B cell (primary cell): ENCODE measurements at regions not wholly inside any gene's neighbourhood (a gene's known extent, or its start where the extent isn't known, plus 50 kb on each side); places are given as distances from the start of the nearest gene placed in this dataset. TPM values are rescaled to one million over a fixed set of nuclear protein-coding genes. Genes with fewer than 3 reads are reported as not detected.

ENCODE experiments used
- ATAC-seq: fragments of 200-7000 bp; cut with Tn5 transposase; one replicate; pipeline ENCODE4 v1.10.0; 2021; ENCODE audit warnings: low read depth, mild to moderate bottlenecking, moderate number of reproducible peaks, moderate library complexity
- CTCF ChIA-PET: fragments of 350-600 bp; sonication (Branson Sonifier 250); formaldehyde crosslinking; loops from one replicate; lab custom pipeline; 2021; ENCODE audit warnings: antibody characterized with exemption, inconsistent platforms; lab: Charles Lee
- POLR2A ChIA-PET: fragments of 350-600 bp; sonication (Branson Sonifier 250); formaldehyde crosslinking; loops from one replicate; lab custom pipeline; 2021; ENCODE audit warnings: antibody characterized with exemption; lab: Charles Lee
- DNase-seq: peaks from one replicate; pipeline ENCODE4 v3.0.0; 2013
- H2AFZ ChIP-seq: 2 replicates; pipeline ENCODE4 v1.6.1; 2012; ENCODE audit warnings: mild to moderate bottlenecking, low read depth, low read length; ENCODE audit not compliant: insufficient read depth, poor library complexity, severe bottlenecking
- H3K27ac ChIP-seq, 2 donors: 1 replicate in 1 of 2; 2 replicates in 1 of 2; pipeline ENCODE4 v1.5.1; 2012 to 2013; ENCODE audit warnings: low read length in 2 of 2, mild to moderate bottlenecking in 2 of 2, moderate library complexity in 1 of 2
- H3K27me3 ChIP-seq, 4 experiments: fragments of 200-600 bp in 1 of 4; sonication (generic) in 1 of 4; replicated peaks in 1 of 4; 1 replicate in 2 of 4; 2 replicates in 2 of 4; pipeline versions ENCODE4 v1.6.1 to v1.7.0; 2013 to 2016; ENCODE audit warnings: low read length in 3 of 4, mild to moderate bottlenecking in 2 of 4, mixed read lengths in 1 of 4, moderate library complexity in 1 of 4; ENCODE audit not compliant: insufficient read depth in 4 of 4, control insufficient read depth in 3 of 4; ENCODE audit errors: control extremely low read depth in 1 of 4
- H3K36me3 ChIP-seq, 2 experiments: replicated peaks in 1 of 2; 1 replicate in 1 of 2; 2 replicates in 1 of 2; pipeline versions ENCODE4 v1.6.1 to v1.7.1; 2013; ENCODE audit warnings: low read length in 1 of 2; ENCODE audit not compliant: insufficient read depth in 2 of 2, control insufficient read depth in 1 of 2; ENCODE audit errors: control extremely low read depth in 1 of 2, extremely low read depth in 1 of 2
- H3K4me1 ChIP-seq, 2 donors: fragments of 200-600 bp in 1 of 2; sonication (generic) in 1 of 2; 1 replicate in 1 of 2; 2 replicates in 1 of 2; pipeline versions ENCODE4 v1.5.1 to v1.6.1; 2013 to 2017; ENCODE audit warnings: low read length in 2 of 2; ENCODE audit not compliant: control insufficient read depth in 2 of 2, insufficient read depth in 2 of 2
- H3K4me2 ChIP-seq: replicated peaks from 2 replicates; pipeline ENCODE3; 2012; ENCODE audit warnings: mild to moderate bottlenecking, low read depth, low read length; ENCODE audit not compliant: poor library complexity, severe bottlenecking
- H3K4me3 ChIP-seq, 5 experiments: fragments of 200-600 bp in 1 of 5; sonication (generic) in 1 of 5; 1 replicate in 3 of 5; 2 replicates in 2 of 5; pipeline versions ENCODE4 v1.5.1 to v1.7.0; 2011 to 2016; ENCODE audit warnings: low read length in 4 of 5, mild to moderate bottlenecking in 4 of 5, low read depth in 2 of 5, control low read depth in 1 of 5, moderate library complexity in 1 of 5; ENCODE audit not compliant: insufficient read depth in 1 of 5; ENCODE audit errors: control extremely low read depth in 1 of 5, extremely low read depth in 1 of 5
- H3K79me2 ChIP-seq: fragments of 200-600 bp; sonication (generic); one replicate; pipeline ENCODE4 v1.6.0; 2016; ENCODE audit warnings: low read length; ENCODE audit not compliant: control insufficient read depth, insufficient read depth
- H3K9ac ChIP-seq: fragments of 200-600 bp; sonication (generic); 2 replicates; pipeline ENCODE4 v1.6.1; 2017; ENCODE audit warnings: mild to moderate bottlenecking, low read length, moderate library complexity
- H3K9me3 ChIP-seq, 3 donors: one replicate each; pipeline versions ENCODE4 v1.6.1 to v1.7.1; 2013; ENCODE audit warnings: low read length in 2 of 3; ENCODE audit not compliant: control insufficient read depth in 2 of 3, insufficient read depth in 1 of 3; ENCODE audit errors: control extremely low read depth in 1 of 3
- H4K20me1 ChIP-seq: 2 replicates; pipeline ENCODE4 v1.6.0; 2012; ENCODE audit warnings: mild to moderate bottlenecking, low read length; ENCODE audit not compliant: insufficient read depth, control insufficient read depth, poor library complexity, severe bottlenecking
- H3K27ac Mint-ChIP-seq: one replicate; pipeline ENCODE4 v1.8.0; 2021; ENCODE audit warnings: mixed read lengths
- H3K27me3 Mint-ChIP-seq: one replicate; pipeline ENCODE4 v1.8.0; 2021; ENCODE audit warnings: mixed read lengths
- H3K4me1 Mint-ChIP-seq: one replicate; pipeline ENCODE4 v1.8.0; 2021; ENCODE audit warnings: mixed read lengths
- H3K4me3 Mint-ChIP-seq: one replicate; pipeline ENCODE4 v1.8.0; 2021; ENCODE audit warnings: mixed read lengths
- H3K9me3 Mint-ChIP-seq: one replicate; pipeline ENCODE4 v1.8.0; 2022; ENCODE audit warnings: mixed read lengths; ENCODE audit not compliant: insufficient read depth
- CTCF ChIP-seq: fragments of 200-600 bp; IDR thresholded peaks from one replicate; pipeline ENCODE4 v1.8.0; 2022; ENCODE audit warnings: antibody characterized with exemption, mild to moderate bottlenecking
- EZH2 ChIP-seq: IDR thresholded peaks from 2 replicates; pipeline ENCODE4 v1.6.1; 2012; ENCODE audit warnings: borderline replicate concordance, low read depth, mild to moderate bottlenecking, moderate library complexity, low read length; ENCODE audit not compliant: insufficient read depth, poor library complexity, severe bottlenecking
- WGBS: methylation state at CpG from one replicate; pipeline ENCODE4 v1.1.5; 2013; ENCODE audit warnings: missing lambda C conversion rate; ENCODE audit not compliant: insufficient coverage; 5-methylcytosine and 5-hydroxymethylcytosine counted together
- intact Hi-C: fragments of 100-400 bp; cut with micrococcal nuclease; formaldehyde crosslinking; loops from one replicate; pipeline ENCODE4 v1.10.0; 2022
- small RNA-seq: library from RNA; depleted of rRNA; stranded (forward); fragments of <200 nt; gene quantifications from one replicate; pipeline ENCODE3, GENCODE V24; 2012; ENCODE audit warnings: low replicate concordance, low read depth; ENCODE audit not compliant: insufficient read length

- Histone ChIP-seq H3K9ac (no peak overlapping the region), H3K4me1 (peaks cover 0 to 10% of the 10 kb centered on the region in 2 donors), H4K20me1 (no peaks in the 10 kb centered on the region), H3K4me2 (no peak overlapping the region), H3K4me3 (no peak overlapping the region), H3K9me3 (peaks cover 5 to 13% (median 6%) of the 10 kb centered on the region in 3 donors), H3K27ac (no peak overlapping the region), H3K36me3 (no peaks in the 10 kb centered on the region), H3K27me3 (peaks cover 0 to 8% (median 3%) of the 10 kb centered on the region in 4 experiments), H2AFZ (no peak overlapping the region), H3K79me2 (no peaks in the 10 kb centered on the region)
- ATAC-seq (no peak), DNase-seq (no peak)
- Mint-ChIP-seq H3K27ac (no peak overlapping the region), H3K4me1 (peaks cover 10% of the 10 kb centered on the region), H3K27me3 (no peaks in the 10 kb centered on the region), H3K9me3 (no peaks in the 10 kb centered on the region), H3K4me3 (no peak overlapping the region)
- CTCF ChIA-PET = no interaction called here
- TF ChIP-seq CTCF (no peak), EZH2 (no peak)
- WGBS = 7% methylated on average over 2 of the region's 8 CpGs
- POLR2A ChIA-PET = no interaction called here
- intact Hi-C loops = no loop called here
Measured at GRCh38 chr2:123971564-123972318, 53.3 kb upstream of the CNTNAP5 start.

Small RNAs in the stretch of these regions (small RNA-seq; reads per million reads assigned to genes)
- not detected for gene AC064859.1
